SU-DHL-6 (cell line): ENCODE measurements at regions not wholly inside any gene's neighbourhood (a gene's known extent, or its start where the extent isn't known, plus 50 kb on each side); places are given as distances from the start of the nearest gene placed in this dataset.
"Not testable (repeated sequence)": the region's sequence is repeated elsewhere in the genome, so short reads cannot be mapped to it uniquely, and the experiment has no call there.

ENCODE experiments used
- H2AFZ ChIP-seq: fragments of 200-600 bp; sonication (generic); 2 replicates; pipeline ENCODE4 v1.6.1; 2014; ENCODE audit warnings: low read depth, mild to moderate bottlenecking, moderate library complexity, mixed read lengths, antibody characterized with exemption, low read length; ENCODE audit not compliant: severe bottlenecking
- H3F3A ChIP-seq: fragments of 200-600 bp; shearing (Covaris generic); 2 replicates; pipeline ENCODE4 v1.6.0; 2016; ENCODE audit warnings: antibody characterized with exemption, mild to moderate bottlenecking; ENCODE audit not compliant: insufficient read depth
- H3K27ac ChIP-seq: fragments of 200-600 bp; sonication (generic); 2 replicates; pipeline ENCODE4 v1.5.1; 2016; ENCODE audit warnings: low read depth, mild to moderate bottlenecking, low read length, moderate library complexity, mixed read lengths
- H3K27me3 ChIP-seq: fragments of 200-600 bp; sonication (generic), shearing (Covaris generic); 2 replicates; pipeline ENCODE4 v1.6.0; 2014; ENCODE audit warnings: mild to moderate bottlenecking, low read length
- H3K36me3 ChIP-seq: fragments of 200-600 bp; sonication (generic); 2 replicates; pipeline ENCODE4 v1.6.1; 2014; ENCODE audit warnings: mild to moderate bottlenecking, low read length, mixed read lengths
- H3K4me2 ChIP-seq: fragments of 300-600, 200-600 bp; shearing (Covaris generic), sonication (generic); 2 replicates; pipeline ENCODE4 v1.6.0; 2014; ENCODE audit warnings: low read length, low read depth, mild to moderate bottlenecking; ENCODE audit not compliant: poor library complexity, severe bottlenecking
- H3K4me3 ChIP-seq: fragments of 200-600 bp; sonication (generic); 2 replicates; pipeline ENCODE4 v1.5.1; 2014; ENCODE audit warnings: antibody characterized with exemption, low read length, mild to moderate bottlenecking, mixed read lengths; ENCODE audit not compliant: insufficient read depth, poor library complexity, severe bottlenecking
- H3K79me2 ChIP-seq: fragments of 200-600 bp; sonication (generic); 2 replicates; pipeline ENCODE4 v1.6.1; 2014; ENCODE audit warnings: mild to moderate bottlenecking, low read length, moderate library complexity; ENCODE audit not compliant: insufficient read depth
- H3K9ac ChIP-seq: fragments of 200-600 bp; sonication (generic); 2 replicates; pipeline ENCODE4 v1.7.0; 2014; ENCODE audit warnings: mild to moderate bottlenecking, low read length
- H3K9me2 ChIP-seq: fragments of 200-600 bp; sonication (generic); replicated peaks from 2 replicates; pipeline ENCODE4 v1.6.1; 2014; ENCODE audit warnings: low read length; ENCODE audit not compliant: insufficient read depth
- H3K9me3 ChIP-seq: fragments of 200-600 bp; sonication (generic); 2 replicates; pipeline ENCODE4 v1.6.1; 2014; ENCODE audit warnings: low read length, mixed read lengths; ENCODE audit not compliant: insufficient read depth
- H4K20me1 ChIP-seq: fragments of 200-600 bp; sonication (generic); 2 replicates; pipeline ENCODE4 v1.6.1; 2014; ENCODE audit warnings: low read depth, mild to moderate bottlenecking, antibody characterized with exemption, low read length, moderate library complexity, mixed read lengths
- EZH2phosphoT487 ChIP-seq: fragments of 200-600 bp; sonication (generic), shearing (Covaris generic); conservative IDR thresholded peaks from 2 replicates; pipeline ENCODE4 v1.6.1; 2018; ENCODE audit warnings: mild to moderate bottlenecking, antibody characterized with exemption, low read length, moderate library complexity, mixed read lengths
- TF ChIP-seq, protein P1 (sequence below): fragments of 200-600 bp; sonication (generic); IDR thresholded peaks from one replicate; pipeline ENCODE4 v1.5.1; 2017; ENCODE audit warnings: antibody characterized with exemption, mild to moderate bottlenecking, low read length, moderate library complexity; ENCODE audit not compliant: insufficient read depth, poor library complexity, severe bottlenecking

- H3K79me2 ChIP-seq: no peaks in the 10 kb centered on the region
- no peaks in the 10 kb centered on the region for H3K9me2 ChIP-seq
- TF ChIP-seq, protein P1, sequence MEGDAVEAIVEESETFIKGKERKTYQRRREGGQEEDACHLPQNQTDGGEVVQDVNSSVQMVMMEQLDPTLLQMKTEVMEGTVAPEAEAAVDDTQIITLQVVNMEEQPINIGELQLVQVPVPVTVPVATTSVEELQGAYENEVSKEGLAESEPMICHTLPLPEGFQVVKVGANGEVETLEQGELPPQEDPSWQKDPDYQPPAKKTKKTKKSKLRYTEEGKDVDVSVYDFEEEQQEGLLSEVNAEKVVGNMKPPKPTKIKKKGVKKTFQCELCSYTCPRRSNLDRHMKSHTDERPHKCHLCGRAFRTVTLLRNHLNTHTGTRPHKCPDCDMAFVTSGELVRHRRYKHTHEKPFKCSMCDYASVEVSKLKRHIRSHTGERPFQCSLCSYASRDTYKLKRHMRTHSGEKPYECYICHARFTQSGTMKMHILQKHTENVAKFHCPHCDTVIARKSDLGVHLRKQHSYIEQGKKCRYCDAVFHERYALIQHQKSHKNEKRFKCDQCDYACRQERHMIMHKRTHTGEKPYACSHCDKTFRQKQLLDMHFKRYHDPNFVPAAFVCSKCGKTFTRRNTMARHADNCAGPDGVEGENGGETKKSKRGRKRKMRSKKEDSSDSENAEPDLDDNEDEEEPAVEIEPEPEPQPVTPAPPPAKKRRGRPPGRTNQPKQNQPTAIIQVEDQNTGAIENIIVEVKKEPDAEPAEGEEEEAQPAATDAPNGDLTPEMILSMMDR: no peak
- TF ChIP-seq EZH2phosphoT487: no peak
- no peaks in the 10 kb centered on the region for H3F3A ChIP-seq
- no peak overlapping the region for H3K27ac ChIP-seq
- no peak overlapping the region for H3K4me3 ChIP-seq
- H3K4me2 ChIP-seq: no peak overlapping the region
- H4K20me1 ChIP-seq: no peaks in the 10 kb centered on the region
- no peak overlapping the region for H3K9ac ChIP-seq
- no peaks in the 10 kb centered on the region for H3K27me3 ChIP-seq
- H2AFZ ChIP-seq: no peak overlapping the region
- no peaks in the 10 kb centered on the region for H3K9me3 ChIP-seq
- no peaks in the 10 kb centered on the region for H3K36me3 ChIP-seq
Measured at GRCh38 chr18:1665079-1665478, 760.4 kb downstream of the ADCYAP1 start.

DNA sequence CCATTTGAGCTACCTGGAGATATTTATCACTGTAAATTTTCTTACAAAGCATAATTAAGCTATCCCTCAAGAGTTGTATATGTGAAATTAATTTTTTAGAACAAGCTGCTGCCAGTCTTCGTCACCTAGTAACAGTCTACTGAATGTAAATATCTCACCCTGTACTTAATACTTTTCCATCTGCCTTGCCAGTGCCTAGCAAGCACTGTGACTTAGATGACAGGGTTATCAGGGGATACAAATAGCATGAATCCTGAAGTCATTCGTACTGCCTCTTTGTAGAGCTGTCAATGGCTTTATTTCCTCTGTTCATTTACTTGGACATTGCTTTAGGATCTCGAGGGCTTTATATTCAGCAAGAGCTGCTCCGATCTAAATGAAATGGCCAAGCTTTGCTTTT, 763.6 kb downstream of the ADCYAP1 start:
- H3K9me2 ChIP-seq: no peaks in the 10 kb centered on the region
- no peak overlapping the region for H3K27ac ChIP-seq
- H3K4me2 ChIP-seq: no peak overlapping the region
- no peaks in the 10 kb centered on the region for H3K36me3 ChIP-seq
- no peaks in the 10 kb centered on the region for H3F3A ChIP-seq
- H2AFZ ChIP-seq: no peak overlapping the region
- H3K9me3 ChIP-seq: no peaks in the 10 kb centered on the region
- TF ChIP-seq, protein P1: no peak
- TF ChIP-seq EZH2phosphoT487: no peak
- H3K9ac ChIP-seq: no peak overlapping the region
- no peak overlapping the region for H3K4me3 ChIP-seq
- H3K27me3 ChIP-seq: no peaks in the 10 kb centered on the region
- H4K20me1 ChIP-seq: no peaks in the 10 kb centered on the region
- no peaks in the 10 kb centered on the region for H3K79me2 ChIP-seq

- not testable (repeated sequence) for H3K4me3 ChIP-seq, H3K27ac ChIP-seq, H3K9ac ChIP-seq
Measured at GRCh38 chr18:1671710-1672109, 767.0 kb downstream of the ADCYAP1 start.

DNA sequence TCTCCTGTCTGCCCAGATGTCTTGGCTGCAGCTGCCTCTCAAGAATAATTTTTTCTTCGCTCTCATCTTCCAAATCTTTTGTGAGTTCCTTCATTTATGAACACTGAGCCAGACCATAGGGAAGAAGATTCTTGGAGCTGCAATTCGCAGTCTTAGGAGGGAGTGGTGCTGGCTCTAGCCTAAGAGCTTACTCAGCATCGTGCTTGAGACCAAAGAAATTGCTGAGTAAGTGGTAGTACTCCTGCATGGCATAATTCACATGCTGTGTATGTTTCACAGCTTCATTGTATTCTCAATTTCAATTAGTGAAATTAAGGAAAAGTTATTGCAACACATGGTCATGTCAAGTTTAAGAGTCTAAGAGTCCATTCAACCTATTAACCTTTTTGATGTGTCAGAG, 771.7 kb downstream of the ADCYAP1 start:
- H3F3A ChIP-seq: no peaks in the 10 kb centered on the region
- H3K27ac ChIP-seq: no peak overlapping the region
- H2AFZ ChIP-seq: no peak overlapping the region
- no peak for TF ChIP-seq EZH2phosphoT487
- TF ChIP-seq, protein P1: no peak
- no peaks in the 10 kb centered on the region for H3K9me2 ChIP-seq
- H3K4me2 ChIP-seq: no peak overlapping the region
- H3K79me2 ChIP-seq: no peaks in the 10 kb centered on the region
- H3K9ac ChIP-seq: no peak overlapping the region
- no peak overlapping the region for H3K4me3 ChIP-seq
- no peaks in the 10 kb centered on the region for H3K36me3 ChIP-seq
- H3K9me3 ChIP-seq: no peaks in the 10 kb centered on the region
- H4K20me1 ChIP-seq: no peaks in the 10 kb centered on the region
- no peaks in the 10 kb centered on the region for H3K27me3 ChIP-seq

More at GRCh38 chr18:1671710-1672109, 767.0 kb downstream of the ADCYAP1 start:
- H2AFZ ChIP-seq, H3F3A ChIP-seq, H3K9me3 ChIP-seq, H4K20me1 ChIP-seq, H3K4me2 ChIP-seq, H3K27me3 ChIP-seq, H3K9me2 ChIP-seq, H3K36me3 ChIP-seq, H3K79me2 ChIP-seq: not testable (repeated sequence)
